Vagina (tissue), 2 donors: ENCODE measurements at regions not wholly inside any gene's neighbourhood (a gene's known extent, or its start where the extent isn't known, plus 50 kb on each side); places are given as distances from the start of the nearest gene placed in this dataset.

Source experiments
- DNase-seq, 2 donors: peaks; one replicate each; pipeline ENCODE4 v3.0.0-alpha.2; 2017; ENCODE audit errors: extremely low spot score in 2 of 2
- H3K27ac ChIP-seq: fragments of 200-600 bp; sonication (generic); one replicate; pipeline ENCODE4 v1.5.1; 2019
- H3K27me3 ChIP-seq: fragments of 200-600 bp; sonication (generic); one replicate; pipeline ENCODE4 v1.5.1; 2019
- H3K36me3 ChIP-seq, 2 donors: fragments of 200-600 bp; sonication (generic); one replicate each; pipeline ENCODE4 v1.5.1; 2017 to 2019
- H3K4me1 ChIP-seq: fragments of 200-600 bp; sonication (generic); one replicate; pipeline ENCODE4 v1.5.1; 2019
- H3K4me3 ChIP-seq, 2 donors: fragments of 200-600 bp; sonication (generic); 1 replicate in 1 of 2; 2 replicates in 1 of 2; pipeline ENCODE4 v1.5.1; 2016 to 2019
- H3K9me3 ChIP-seq: fragments of 200-600 bp; sonication (generic); one replicate; pipeline ENCODE4 v1.5.1; 2019
- CTCF ChIP-seq, 3 experiments: fragments of 450-650 bp in 2 of 3; fragments of 200-600 bp in 1 of 3; sonication (generic) in 1 of 3; IDR thresholded peaks; one replicate each; pipeline ENCODE4 v1.5.1; 2017 to 2019; ENCODE audit warnings: antibody characterized with exemption in 3 of 3, mild to moderate bottlenecking in 2 of 3, moderate library complexity in 2 of 3
- POLR2A ChIP-seq, 2 donors: fragments of 450-650 bp; IDR thresholded peaks; one replicate each; pipeline ENCODE4 v1.6.1; 2017; ENCODE audit warnings: antibody characterized with exemption in 2 of 2, mild to moderate bottlenecking in 2 of 2, moderate library complexity in 2 of 2
- POLR2AphosphoS5 ChIP-seq, 2 donors: sonication (generic); formaldehyde crosslinking; IDR thresholded peaks; one replicate each; pipeline ENCODE4 v1.9.0; 2017; ENCODE audit warnings: antibody characterized with exemption in 2 of 2, mild to moderate bottlenecking in 2 of 2, low read depth in 1 of 2; ENCODE audit not compliant: insufficient read depth in 1 of 2
- intact Hi-C: fragments of 100-400 bp; cut with DNase I; formaldehyde crosslinking; loops from one replicate; pipeline ENCODE4 v1.15.1; 2023

GRCh38 chr1:60903591-60903990 is 178.8 kb upstream of the NFIA start:
- H3K36me3 ChIP-seq, result no peaks in the 10 kb centered on the region
- intact Hi-C loops, result no loop called here
- peak overlapping the region; percentile 37 for H3K27ac ChIP-seq
- no peak for TF ChIP-seq POLR2AphosphoS5 (IDR thresholded peaks at IDR 0.05; ENCODE audit: insufficient read depth in 1 of 2, low read depth in 1 of 2)
- TF ChIP-seq POLR2A (IDR thresholded peaks at IDR 0.05), result no peak
- no peak for TF ChIP-seq CTCF (IDR thresholded peaks at IDR 0.05)
- peaks cover 10% of the 10 kb centered on the region for H3K4me1 ChIP-seq
- DNase-seq, result no peak
- H3K4me3 ChIP-seq, result no peak overlapping the region
- no peaks in the 10 kb centered on the region for H3K9me3 ChIP-seq
- H3K27me3 ChIP-seq, result no peaks in the 10 kb centered on the region

GRCh38 chr1:60899464-60899863 is 182.9 kb upstream of the NFIA start:
- Histone ChIP-seq H3K27ac (no peak overlapping the region), H3K36me3 (no peaks in the 10 kb centered on the region), H3K4me1 (peaks cover 5% of the 10 kb centered on the region), H3K27me3 (no peaks in the 10 kb centered on the region), H3K9me3 (no peaks in the 10 kb centered on the region), H3K4me3 (no peak overlapping the region)
- TF ChIP-seq POLR2AphosphoS5 (IDR thresholded peaks at IDR 0.05; ENCODE audit: insufficient read depth in 1 of 2, low read depth in 1 of 2) (no peak), POLR2A (IDR thresholded peaks at IDR 0.05) (no peak), CTCF (IDR thresholded peaks at IDR 0.05) (no peak)
- intact Hi-C loops, result no loop called here
- no peak for DNase-seq

GRCh38 chr1:60898987-60899386 is 183.4 kb upstream of the NFIA start:
- no peak for TF ChIP-seq POLR2A (IDR thresholded peaks at IDR 0.05)
- no peak for TF ChIP-seq POLR2AphosphoS5 (IDR thresholded peaks at IDR 0.05; ENCODE audit: insufficient read depth in 1 of 2, low read depth in 1 of 2)
- TF ChIP-seq CTCF (IDR thresholded peaks at IDR 0.05), result no peak
- Histone ChIP-seq H3K27ac (no peak overlapping the region), H3K4me3 (no peak overlapping the region), H3K9me3 (no peaks in the 10 kb centered on the region), H3K4me1 (no peaks in the 10 kb centered on the region), H3K36me3 (no peaks in the 10 kb centered on the region), H3K27me3 (no peaks in the 10 kb centered on the region)
- no peak for DNase-seq
- intact Hi-C loops, result no loop called here

- DNase-seq, result no peak
- TF ChIP-seq CTCF (IDR thresholded peaks at IDR 0.05) (no peak), POLR2AphosphoS5 (IDR thresholded peaks at IDR 0.05; ENCODE audit: insufficient read depth in 1 of 2, low read depth in 1 of 2) (no peak), POLR2A (IDR thresholded peaks at IDR 0.05) (no peak)
- H3K4me3 ChIP-seq, result no peak overlapping the region
- H3K27ac ChIP-seq, result no peak overlapping the region
- H3K36me3 ChIP-seq, result no peaks in the 10 kb centered on the region
- intact Hi-C loops, result no loop called here
- H3K9me3 ChIP-seq, result no peaks in the 10 kb centered on the region
- H3K4me1 ChIP-seq, result no peaks in the 10 kb centered on the region
- no peaks in the 10 kb centered on the region for H3K27me3 ChIP-seq
Measured at GRCh38 chr1:60898413-60898812, 183.9 kb upstream of the NFIA start.

GRCh38 chr1:60896701-60897363 is 185.5 kb upstream of the NFIA start:
- TF ChIP-seq CTCF (IDR thresholded peaks at IDR 0.05) (no peak), POLR2AphosphoS5 (IDR thresholded peaks at IDR 0.05; ENCODE audit: insufficient read depth in 1 of 2, low read depth in 1 of 2) (no peak), POLR2A (IDR thresholded peaks at IDR 0.05) (no peak)
- Histone ChIP-seq H3K27ac (no peak overlapping the region), H3K4me3 (no peak overlapping the region), H3K36me3 (no peaks in the 10 kb centered on the region), H3K27me3 (no peaks in the 10 kb centered on the region), H3K9me3 (no peaks in the 10 kb centered on the region), H3K4me1 (no peaks in the 10 kb centered on the region)
- no peak for DNase-seq
- intact Hi-C loops, result no loop called here
